CD14-positive monocyte (primary cell): ENCODE measurements at regions not wholly inside any gene's neighbourhood (a gene's known extent, or its start where the extent isn't known, plus 50 kb on each side); places are given as distances from the start of the nearest gene placed in this dataset.

ENCODE experiments used
- DNase-seq, 3 donors: peaks; one replicate each; pipeline ENCODE4 v3.0.0-alpha.2; 2011 to 2022
- H2AFZ ChIP-seq: 2 replicates; pipeline ENCODE4 v1.6.0; 2012; ENCODE audit warnings: mild to moderate bottlenecking, low read depth, low read length, inconsistent platforms; ENCODE audit not compliant: insufficient read depth, poor library complexity, severe bottlenecking
- H3K27ac ChIP-seq, 2 donors: 1 replicate in 1 of 2; 2 replicates in 1 of 2; pipeline ENCODE4 v1.5.1; 2012 to 2013; ENCODE audit warnings: low read length in 2 of 2, control low read depth in 1 of 2, inconsistent platforms in 1 of 2, low read depth in 1 of 2, mild to moderate bottlenecking in 1 of 2
- H3K27me3 ChIP-seq, 2 donors: one replicate each; pipeline versions ENCODE4 v1.6.0 to v1.6.1; 2011 to 2013; ENCODE audit warnings: low read length in 2 of 2; ENCODE audit not compliant: control insufficient read depth in 2 of 2, insufficient read depth in 2 of 2
- H3K36me3 ChIP-seq, 2 donors: replicated peaks in 1 of 2; 1 replicate in 1 of 2; 2 replicates in 1 of 2; pipeline versions ENCODE4 v1.5.1 to v1.6.1; 2012 to 2013; ENCODE audit warnings: low read length in 2 of 2, control low read depth in 1 of 2, inconsistent platforms in 1 of 2, mild to moderate bottlenecking in 1 of 2; ENCODE audit not compliant: insufficient read depth in 2 of 2, control insufficient read depth in 1 of 2
- H3K4me1 ChIP-seq, 2 donors: 1 replicate in 1 of 2; 2 replicates in 1 of 2; pipeline versions ENCODE4 v1.5.1 to v1.6.1; 2012 to 2013; ENCODE audit warnings: low read length in 2 of 2, control low read depth in 1 of 2, inconsistent platforms in 1 of 2, mild to moderate bottlenecking in 1 of 2, moderate library complexity in 1 of 2; ENCODE audit not compliant: insufficient read depth in 2 of 2, control insufficient read depth in 1 of 2
- H3K4me2 ChIP-seq: replicated peaks from 2 replicates; pipeline ENCODE3; 2012; ENCODE audit warnings: low read length, moderate library complexity, mild to moderate bottlenecking; ENCODE audit not compliant: poor library complexity, severe bottlenecking; ENCODE audit errors: extremely low read depth
- H3K4me3 ChIP-seq, 3 experiments: fragments of 200-600 bp in 1 of 3; sonication (generic) in 1 of 3; replicated peaks in 1 of 3; 1 replicate in 2 of 3; 2 replicates in 1 of 3; pipeline ENCODE4 v1.5.1; 2011 to 2013; ENCODE audit warnings: low read length in 3 of 3, mild to moderate bottlenecking in 3 of 3, control low read depth in 2 of 3, low read depth in 2 of 3, inconsistent platforms in 1 of 3, moderate library complexity in 1 of 3
- H3K79me2 ChIP-seq: 2 replicates; pipeline ENCODE4 v1.6.0; 2012; ENCODE audit warnings: mild to moderate bottlenecking, control low read depth, inconsistent platforms, low read length, moderate library complexity; ENCODE audit not compliant: insufficient read depth
- H3K9ac ChIP-seq: 2 replicates; pipeline ENCODE4 v1.6.0; 2017; ENCODE audit warnings: low read length, mild to moderate bottlenecking; ENCODE audit not compliant: insufficient read depth, poor library complexity, severe bottlenecking
- H3K9me3 ChIP-seq, 2 donors: replicated peaks in 1 of 2; 1 replicate in 1 of 2; 2 replicates in 1 of 2; pipeline versions ENCODE4 v1.5.1 to v1.6.1; 2012 to 2013; ENCODE audit warnings: low read length in 2 of 2, control low read depth in 1 of 2; ENCODE audit not compliant: control insufficient read depth in 1 of 2, insufficient read depth in 1 of 2
- H4K20me1 ChIP-seq: 2 replicates; pipeline ENCODE4 v1.6.0; 2012; ENCODE audit warnings: mild to moderate bottlenecking, low read length, control low read depth, moderate library complexity; ENCODE audit not compliant: insufficient read depth
- H3K27ac Mint-ChIP-seq, 7 donors: one replicate each; pipeline ENCODE4 v1.8.0; 2020; ENCODE audit warnings: mild to moderate bottlenecking in 7 of 7, mixed read lengths in 7 of 7, moderate library complexity in 6 of 7, inconsistent platforms in 2 of 7
- H3K27me3 Mint-ChIP-seq, 3 donors: one replicate each; pipeline ENCODE4 v1.8.0; 2021 to 2022; ENCODE audit warnings: low read depth in 3 of 3, mild to moderate bottlenecking in 3 of 3, mixed read lengths in 3 of 3, moderate library complexity in 3 of 3, inconsistent platforms in 1 of 3
- H3K36me3 Mint-ChIP-seq, 2 donors: one replicate each; pipeline ENCODE4 v1.8.0; 2020; ENCODE audit warnings: mixed read lengths in 2 of 2, inconsistent platforms in 1 of 2, mild to moderate bottlenecking in 1 of 2
- H3K4me1 Mint-ChIP-seq: one replicate; pipeline ENCODE4 v1.8.0; 2020; ENCODE audit warnings: mild to moderate bottlenecking, mixed read lengths
- H3K4me3 Mint-ChIP-seq, 2 donors: one replicate each; pipeline ENCODE4 v1.8.0; 2020; ENCODE audit warnings: mild to moderate bottlenecking in 2 of 2, mixed read lengths in 2 of 2, moderate library complexity in 1 of 2
- H3K9me3 Mint-ChIP-seq, 7 donors: one replicate each; pipeline ENCODE4 v1.8.0; 2020 to 2022; ENCODE audit warnings: mixed read lengths in 7 of 7, mild to moderate bottlenecking in 6 of 7, moderate library complexity in 6 of 7, inconsistent platforms in 2 of 7
- CTCF ChIP-seq: fragments of 200-600 bp; IDR thresholded peaks from one replicate; pipeline ENCODE4 v1.8.0; 2022; ENCODE audit warnings: antibody characterized with exemption, mild to moderate bottlenecking
- WGBS: methylation state at CpG from one replicate; pipeline ENCODE4 v1.1.5; 2013; ENCODE audit warnings: missing lambda C conversion rate; ENCODE audit not compliant: insufficient coverage; 5-methylcytosine and 5-hydroxymethylcytosine counted together
- intact Hi-C, 2 donors: fragments of 100-400 bp; cut with micrococcal nuclease; formaldehyde crosslinking; loops; one replicate each; pipeline versions ENCODE4 v1.15.0 to v1.15.1; 2023

- Histone ChIP-seq H4K20me1 (no peaks in the 10 kb centered on the region), H3K9ac (no peak overlapping the region), H3K4me1 (no peaks in the 10 kb centered on the region), H3K79me2 (no peaks in the 10 kb centered on the region), H3K27me3 (no peaks in the 10 kb centered on the region), H3K4me2 (no peak overlapping the region), H2AFZ (no peak overlapping the region), H3K36me3 (no peaks in the 10 kb centered on the region), H3K4me3 (no peak overlapping the region), H3K9me3 (no peaks in the 10 kb centered on the region), H3K27ac (no peak overlapping the region)
- no peak overlapping the region for H3K27ac Mint-ChIP-seq
- intact Hi-C loops, result no loop called here
- no peak overlapping the region for H3K4me3 Mint-ChIP-seq
- H3K27me3 Mint-ChIP-seq, result peaks cover 0 to 3% (median 2%) of the 10 kb centered on the region in 3 donors
- DNase-seq, result no peak
- no CpG with 5 or more reads among the region's 2 CpGs for WGBS
- no peaks in the 10 kb centered on the region for H3K4me1 Mint-ChIP-seq
- peaks cover 0 to 6% (median 0%) of the 10 kb centered on the region in 7 donors for H3K9me3 Mint-ChIP-seq
- no peak for TF ChIP-seq CTCF
- H3K36me3 Mint-ChIP-seq, result no peaks in the 10 kb centered on the region
Measured at GRCh38 chr9:107147134-107147533, 135.9 kb upstream of the RAD23B start.

- 80% methylated on average over 1 of the region's 2 CpGs for WGBS
Measured at GRCh38 chr9:107148216-107148615, 134.9 kb upstream of the RAD23B start.

More at GRCh38 chr9:107148216-107148615, 134.9 kb upstream of the RAD23B start:
- Mint-ChIP-seq H3K27me3 (peaks cover 0 to 3% (median 2%) of the 10 kb centered on the region in 3 donors), H3K36me3 (no peaks in the 10 kb centered on the region), H3K27ac (no peak overlapping the region), H3K9me3 (peaks cover 0 to 8% (median 0%) of the 10 kb centered on the region in 7 donors), H3K4me1 (no peaks in the 10 kb centered on the region), H3K4me3 (no peak overlapping the region)
- no peaks in the 10 kb centered on the region for H3K27me3 ChIP-seq
- H3K4me3 ChIP-seq, result no peak overlapping the region
- no peaks in the 10 kb centered on the region for H3K9me3 ChIP-seq
- no peaks in the 10 kb centered on the region for H3K4me1 ChIP-seq
- no peak overlapping the region for H3K4me2 ChIP-seq
- H3K79me2 ChIP-seq, result no peaks in the 10 kb centered on the region
- TF ChIP-seq CTCF, result no peak
- H3K27ac ChIP-seq, result no peak overlapping the region
- DNase-seq, result no peak
- H2AFZ ChIP-seq, result no peak overlapping the region
- intact Hi-C loops, result no loop called here
- H3K36me3 ChIP-seq, result no peaks in the 10 kb centered on the region
- H3K9ac ChIP-seq, result no peak overlapping the region
- no peaks in the 10 kb centered on the region for H4K20me1 ChIP-seq
